Mesenchymal stem cell (in vitro differentiated cells and primary cell): ENCODE measurements at regions not wholly inside any gene's neighbourhood (a gene's known extent, or its start where the extent isn't known, plus 50 kb on each side); places are given as distances from the start of the nearest gene placed in this dataset.
A peak's percentile ranks its signal among the peaks of the same experiment; 100 is the strongest.

ENCODE experiments used
- DNase-seq: peaks from one replicate; pipeline ENCODE4 v3.0.0-alpha.2; 2013
- H2AFZ ChIP-seq: one replicate; pipeline ENCODE4 v1.6.1; 2013; ENCODE audit warnings: low read depth, mild to moderate bottlenecking, control low read depth, inconsistent platforms, low read length, moderate library complexity
- H2AK5ac ChIP-seq: 2 replicates; pipeline ENCODE4 v1.6.1; 2013; ENCODE audit warnings: low read length, moderate library complexity, mild to moderate bottlenecking, inconsistent platforms; ENCODE audit not compliant: severe bottlenecking
- H2BK120ac ChIP-seq: one replicate; pipeline ENCODE4 v1.6.1; 2013; ENCODE audit warnings: low read depth, mild to moderate bottlenecking, inconsistent platforms, low read length, moderate library complexity
- H2BK12ac ChIP-seq, 2 experiments: one replicate each; pipeline ENCODE4 v1.6.1; 2013; ENCODE audit warnings: inconsistent platforms in 2 of 2, low read length in 2 of 2, mild to moderate bottlenecking in 2 of 2, moderate library complexity in 2 of 2, control low read depth in 1 of 2
- H2BK15ac ChIP-seq: one replicate; pipeline ENCODE4 v1.6.1; 2013; ENCODE audit warnings: mild to moderate bottlenecking, low read depth, inconsistent platforms; ENCODE audit not compliant: poor library complexity, severe bottlenecking
- H2BK5ac ChIP-seq: 2 replicates; pipeline ENCODE4 v1.6.1; 2013; ENCODE audit warnings: low read depth, mild to moderate bottlenecking, low read length, control low read depth, inconsistent platforms; ENCODE audit not compliant: poor library complexity, severe bottlenecking
- H3K14ac ChIP-seq, 2 experiments: one replicate each; pipeline ENCODE4 v1.6.1; 2013; ENCODE audit warnings: inconsistent platforms in 2 of 2, low read length in 2 of 2, control low read depth in 1 of 2, mild to moderate bottlenecking in 1 of 2, moderate library complexity in 1 of 2
- H3K18ac ChIP-seq, 2 experiments: one replicate each; pipeline ENCODE4 v1.6.1; 2013; ENCODE audit warnings: inconsistent platforms in 2 of 2, low read length in 2 of 2, control low read depth in 1 of 2, low read depth in 1 of 2, mild to moderate bottlenecking in 1 of 2
- H3K23ac ChIP-seq, 2 experiments: one replicate each; pipeline ENCODE4 v1.6.1; 2013; ENCODE audit warnings: inconsistent platforms in 2 of 2, low read length in 2 of 2, mild to moderate bottlenecking in 2 of 2, moderate library complexity in 2 of 2, control low read depth in 1 of 2
- H3K27ac ChIP-seq: 2 replicates; pipeline ENCODE4 v1.5.1; 2013; ENCODE audit warnings: mild to moderate bottlenecking, moderate library complexity, low read length, control low read depth, inconsistent platforms; ENCODE audit not compliant: poor library complexity, severe bottlenecking
- H3K27me3 ChIP-seq, 2 experiments: 2 replicates each; pipeline versions ENCODE4 v1.6.1 to v1.7.0; 2013; ENCODE audit warnings: low read length in 2 of 2, mild to moderate bottlenecking in 2 of 2, moderate library complexity in 2 of 2, control low read depth in 1 of 2, inconsistent platforms in 1 of 2; ENCODE audit not compliant: control insufficient read depth in 1 of 2, insufficient read depth in 1 of 2
- H3K36me3 ChIP-seq, 2 experiments: 2 replicates each; pipeline versions ENCODE4 v1.6.1 to v1.7.0; 2013; ENCODE audit warnings: low read length in 2 of 2, control low read depth in 1 of 2, inconsistent platforms in 1 of 2, low read depth in 1 of 2, mild to moderate bottlenecking in 1 of 2; ENCODE audit not compliant: insufficient read depth in 2 of 2, control insufficient read depth in 1 of 2
- H3K4ac ChIP-seq, 2 experiments: one replicate each; pipeline ENCODE4 v1.6.1; 2013; ENCODE audit warnings: inconsistent platforms in 2 of 2, low read length in 2 of 2, mild to moderate bottlenecking in 2 of 2, moderate library complexity in 2 of 2, control low read depth in 1 of 2, low read depth in 1 of 2
- H3K4me1 ChIP-seq: 2 replicates; pipeline ENCODE4 v1.6.1; 2013; ENCODE audit warnings: low read depth, low read length, control low read depth; ENCODE audit not compliant: control insufficient read depth, insufficient read depth
- H3K4me2 ChIP-seq: 2 replicates; pipeline ENCODE4 v1.6.1; 2013; ENCODE audit warnings: low read length, mild to moderate bottlenecking, inconsistent platforms; ENCODE audit not compliant: poor library complexity, severe bottlenecking
- H3K4me3 ChIP-seq, 2 experiments: 2 replicates each; pipeline versions ENCODE4 v1.5.1 to v1.7.0; 2013; ENCODE audit warnings: low read length in 2 of 2, mild to moderate bottlenecking in 2 of 2, control low read depth in 1 of 2, low read depth in 1 of 2; ENCODE audit not compliant: insufficient read depth in 1 of 2
- H3K79me1 ChIP-seq: replicated peaks from 2 replicates; pipeline ENCODE4 v1.6.1; 2013; ENCODE audit warnings: mild to moderate bottlenecking, control low read depth, low read length, inconsistent platforms; ENCODE audit not compliant: poor library complexity, severe bottlenecking
- H3K9ac ChIP-seq: 2 replicates; pipeline ENCODE4 v1.7.0; 2013; ENCODE audit warnings: mild to moderate bottlenecking, low read length, moderate library complexity
- H3K9me3 ChIP-seq: 2 replicates; pipeline ENCODE4 v1.7.0; 2013; ENCODE audit warnings: mild to moderate bottlenecking, low read length; ENCODE audit not compliant: control insufficient read depth
- H4K8ac ChIP-seq: one replicate; pipeline ENCODE4 v1.6.1; 2013; ENCODE audit warnings: inconsistent platforms, mild to moderate bottlenecking, low read length, moderate library complexity
- H4K91ac ChIP-seq: one replicate; pipeline ENCODE4 v1.6.1; 2013; ENCODE audit warnings: mild to moderate bottlenecking, low read length, inconsistent platforms
- WGBS: methylation state at CpG from one replicate; pipeline ENCODE4 v1.1.7; 2013; ENCODE audit warnings: mixed read lengths; 5-methylcytosine and 5-hydroxymethylcytosine counted together

GRCh38 chr7:111642373-111642772 is 80.1 kb upstream of the IMMP2L start:
- Histone ChIP-seq H3K14ac (no peak overlapping the region), H2BK120ac (no peak overlapping the region), H4K8ac (no peak overlapping the region), H2BK5ac (no peak overlapping the region), H2AFZ (no peak overlapping the region), H3K4ac (no peak overlapping the region), H3K4me2 (no peak overlapping the region), H3K23ac (no peak overlapping the region), H3K79me1 (no peaks in the 10 kb centered on the region), H3K9ac (no peak overlapping the region), H3K27ac (no peak overlapping the region), H2BK15ac (no peak overlapping the region), H3K36me3 (no peaks in the 10 kb centered on the region), H2BK12ac (no peak overlapping the region), H3K18ac (no peak overlapping the region), H2AK5ac (no peak overlapping the region), H3K27me3 (no peaks in the 10 kb centered on the region), H3K9me3 (no peaks in the 10 kb centered on the region), H3K4me1 (no peaks in the 10 kb centered on the region), H4K91ac (no peak overlapping the region), H3K4me3 (no peak overlapping the region)
- 89% methylated on average over 3 of the region's 3 CpGs for WGBS
- DNase-seq, result no peak

- no peaks in the 10 kb centered on the region for H3K79me1 ChIP-seq
- H3K9ac ChIP-seq, result no peak overlapping the region
- no peak overlapping the region for H4K91ac ChIP-seq
- H2BK15ac ChIP-seq, result no peak overlapping the region
- no peak overlapping the region for H2BK5ac ChIP-seq
- no peak overlapping the region for H3K23ac ChIP-seq
- no peak overlapping the region for H3K18ac ChIP-seq
- H3K4me1 ChIP-seq, result no peaks in the 10 kb centered on the region
- no peak overlapping the region for H2BK12ac ChIP-seq
- H3K4ac ChIP-seq, result no peak overlapping the region
- 74% methylated on average over 3 of the region's 3 CpGs for WGBS
- H3K14ac ChIP-seq, result no peak overlapping the region
- H2BK120ac ChIP-seq, result no peak overlapping the region
- no peak overlapping the region for H3K27ac ChIP-seq
- H3K4me2 ChIP-seq, result no peak overlapping the region
- no peak overlapping the region for H3K4me3 ChIP-seq
- H2AFZ ChIP-seq, result no peak overlapping the region
- no peaks in the 10 kb centered on the region for H3K36me3 ChIP-seq
- no peaks in the 10 kb centered on the region for H3K9me3 ChIP-seq
- H3K27me3 ChIP-seq, result no peaks in the 10 kb centered on the region
- H4K8ac ChIP-seq, result no peak overlapping the region
- no peak for DNase-seq
- H2AK5ac ChIP-seq, result no peak overlapping the region
Observed at GRCh38 chr7:111640416-111640815, 78.1 kb upstream of the IMMP2L start.

GRCh38 chr7:111639934-111640333 is 77.6 kb upstream of the IMMP2L start:
- Histone ChIP-seq H3K9ac (no peak overlapping the region), H3K4me2 (no peak overlapping the region), H2BK15ac (no peak overlapping the region), H4K91ac (no peak overlapping the region), H2BK12ac (no peak overlapping the region), H3K4me3 (no peak overlapping the region), H2BK5ac (no peak overlapping the region), H2BK120ac (no peak overlapping the region), H2AFZ (no peak overlapping the region), H4K8ac (no peak overlapping the region), H3K36me3 (no peaks in the 10 kb centered on the region), H3K4me1 (no peaks in the 10 kb centered on the region), H3K79me1 (no peaks in the 10 kb centered on the region), H2AK5ac (no peak overlapping the region), H3K27me3 (no peaks in the 10 kb centered on the region), H3K23ac (no peak overlapping the region), H3K9me3 (no peaks in the 10 kb centered on the region), H3K27ac (no peak overlapping the region), H3K14ac (no peak overlapping the region), H3K18ac (no peak overlapping the region), H3K4ac (no peak overlapping the region)
- WGBS, result 55% methylated on average over 2 of the region's 2 CpGs
- peak; percentile 13 for DNase-seq

- H3K36me3 ChIP-seq, result no peaks in the 10 kb centered on the region
- no peak overlapping the region for H3K27ac ChIP-seq
- no peak overlapping the region for H3K14ac ChIP-seq
- WGBS, result 76% methylated on average over 2 of the region's 2 CpGs
- H3K27me3 ChIP-seq, result no peaks in the 10 kb centered on the region
- H2BK15ac ChIP-seq, result no peak overlapping the region
- no peaks in the 10 kb centered on the region for H3K4me1 ChIP-seq
- no peak overlapping the region for H3K4me3 ChIP-seq
- H4K91ac ChIP-seq, result no peak overlapping the region
- no peaks in the 10 kb centered on the region for H3K79me1 ChIP-seq
- H4K8ac ChIP-seq, result no peak overlapping the region
- H2AFZ ChIP-seq, result no peak overlapping the region
- no peaks in the 10 kb centered on the region for H3K9me3 ChIP-seq
- H2AK5ac ChIP-seq, result no peak overlapping the region
- H3K23ac ChIP-seq, result no peak overlapping the region
- no peak overlapping the region for H2BK12ac ChIP-seq
- no peak overlapping the region for H3K9ac ChIP-seq
- H3K18ac ChIP-seq, result no peak overlapping the region
- no peak for DNase-seq
- H3K4me2 ChIP-seq, result no peak overlapping the region
- H2BK120ac ChIP-seq, result no peak overlapping the region
- H3K4ac ChIP-seq, result no peak overlapping the region
- no peak overlapping the region for H2BK5ac ChIP-seq
Observed at GRCh38 chr7:111638078-111638477, 75.8 kb upstream of the IMMP2L start.
